Stimulated activated CD4-positive, alpha-beta T cell treated with anti-CD3 and anti-CD28 coated beads, TNF-alpha, amount 100 ng/mL, for 1 hour (primary cell): ENCODE measurements at regions not wholly inside any gene's neighbourhood (a gene's known extent, or its start where the extent isn't known, plus 50 kb on each side); places are given as distances from the start of the nearest gene placed in this dataset.
"Not testable (repeated sequence)": the region's sequence is repeated elsewhere in the genome, so short reads cannot be mapped to it uniquely, and the experiment has no call there.

Experiments
- DNase-seq, 3 donors: peaks; one replicate each; pipeline ENCODE4 v3.0.0-alpha.2; 2020; ENCODE audit warnings: low read depth in 3 of 3, low spot score in 1 of 3

GRCh38 chr13:73647417-73647816, 486.8 kb downstream of the KLF12 start:
- no peak for DNase-seq

- not testable (repeated sequence) for DNase-seq
These were observed 493.6 kb downstream of the KLF12 start for GRCh38 chr13:73640476-73641179.

GRCh38 chr13:73635166-73635787, 498.9 kb downstream of the KLF12 start:
- no peak for DNase-seq

- DNase-seq: no peak
These were observed 500.3 kb downstream of the KLF12 start for GRCh38 chr13:73633817-73634460.

- no peak for DNase-seq
These were observed 502.8 kb downstream of the KLF12 start for GRCh38 chr13:73631411-73631810.

GRCh38 chr13:73625562-73626339, 508.5 kb downstream of the KLF12 start:
- no peak for DNase-seq

- DNase-seq: no peak
These were observed 510.9 kb downstream of the KLF12 start for GRCh38 chr13:73623281-73623680.

- no peak for DNase-seq
These were observed 511.8 kb downstream of the KLF12 start for GRCh38 chr13:73622381-73622780.

GRCh38 chr13:73618275-73618865, 515.8 kb downstream of the KLF12 start:
- no peak for DNase-seq

- no peak for DNase-seq
These were observed 517.3 kb downstream of the KLF12 start for GRCh38 chr13:73616861-73617260.

GRCh38 chr13:73610799-73611592, 523.2 kb downstream of the KLF12 start:
- DNase-seq: no peak

GRCh38 chr13:73608711-73609485, 525.3 kb downstream of the KLF12 start:
- no peak for DNase-seq

GRCh38 chr13:73608157-73608516, 526.1 kb downstream of the KLF12 start:
- no peak for DNase-seq

GRCh38 chr13:73607489-73608156, 526.6 kb downstream of the KLF12 start:
- no peak for DNase-seq

- DNase-seq: no peak
These were observed 530.6 kb downstream of the KLF12 start for GRCh38 chr13:73603646-73604045.

- no peak for DNase-seq
These were observed 531.9 kb downstream of the KLF12 start for GRCh38 chr13:73602295-73602694.

- no peak for DNase-seq
These were observed 532.5 kb downstream of the KLF12 start for GRCh38 chr13:73601708-73602107.

GRCh38 chr13:73599232-73600128, 534.7 kb downstream of the KLF12 start:
- no peak for DNase-seq
